H9 (cell line): ENCODE measurements at regions not wholly inside any gene's neighbourhood (a gene's known extent, or its start where the extent isn't known, plus 50 kb on each side); places are given as distances from the start of the nearest gene placed in this dataset.

Experiments
- DNase-seq: peaks from one replicate; pipeline ENCODE4 v3.0.0-alpha.2; 2017
- H2AFZ ChIP-seq: one replicate; pipeline ENCODE4 v1.6.1; 2013; ENCODE audit warnings: mild to moderate bottlenecking, low read length, control low read depth, moderate library complexity
- H2AK5ac ChIP-seq: 2 replicates; pipeline ENCODE4 v1.6.1; 2013; ENCODE audit warnings: low read length, control low read depth, mixed read lengths; ENCODE audit not compliant: insufficient read length
- H2BK120ac ChIP-seq: one replicate; pipeline ENCODE4 v1.6.1; 2013; ENCODE audit warnings: low read depth, mild to moderate bottlenecking, low read length, control low read depth, inconsistent platforms; ENCODE audit not compliant: poor library complexity, severe bottlenecking
- H2BK12ac ChIP-seq: 2 replicates; pipeline ENCODE4 v1.6.1; 2013; ENCODE audit warnings: low read length, control low read depth, mixed read lengths, low read depth; ENCODE audit not compliant: insufficient read length
- H2BK15ac ChIP-seq: 2 replicates; pipeline ENCODE4 v1.6.1; 2013; ENCODE audit warnings: low read depth, low read length, control low read depth
- H2BK20ac ChIP-seq: one replicate; pipeline ENCODE4 v1.6.1; 2013; ENCODE audit warnings: low read depth, mild to moderate bottlenecking, low read length, control low read depth, inconsistent platforms; ENCODE audit not compliant: poor library complexity, severe bottlenecking
- H2BK5ac ChIP-seq: 2 replicates; pipeline ENCODE4 v1.6.1; 2013; ENCODE audit warnings: low read length, control low read depth, mixed read lengths; ENCODE audit not compliant: insufficient read length
- H3K14ac ChIP-seq: 2 replicates; pipeline ENCODE4 v1.6.1; 2013; ENCODE audit warnings: low read length, control low read depth; ENCODE audit not compliant: insufficient read depth
- H3K18ac ChIP-seq: 2 replicates; pipeline ENCODE4 v1.6.1; 2013; ENCODE audit warnings: low read depth, mild to moderate bottlenecking, mixed read lengths, low read length, control low read depth; ENCODE audit not compliant: insufficient read length
- H3K23ac ChIP-seq: 2 replicates; pipeline ENCODE4 v1.6.1; 2013; ENCODE audit warnings: low read length, control low read depth, mixed read lengths, low read depth; ENCODE audit not compliant: insufficient read length
- H3K23me2 ChIP-seq: 2 replicates; pipeline ENCODE4 v1.6.1; 2013; ENCODE audit warnings: low read depth, mild to moderate bottlenecking, mixed read lengths, low read length, control low read depth; ENCODE audit not compliant: insufficient read length, poor library complexity, severe bottlenecking
- H3K27ac ChIP-seq: 2 replicates; pipeline ENCODE4 v1.5.1; 2013; ENCODE audit warnings: low read length, control low read depth, mixed read lengths, low read depth; ENCODE audit not compliant: insufficient read length
- H3K27me3 ChIP-seq: 2 replicates; pipeline ENCODE4 v1.6.1; 2013; ENCODE audit warnings: low read length, control low read depth, inconsistent platforms; ENCODE audit not compliant: insufficient read depth
- H3K4ac ChIP-seq: 2 replicates; pipeline ENCODE4 v1.6.1; 2013; ENCODE audit warnings: low read depth, mild to moderate bottlenecking, control low read depth, inconsistent platforms, low read length, moderate library complexity
- H3K4me1 ChIP-seq: 2 replicates; pipeline ENCODE4 v1.6.1; 2013; ENCODE audit warnings: low read length, control low read depth, inconsistent platforms; ENCODE audit not compliant: insufficient read depth
- H3K4me2 ChIP-seq: 2 replicates; pipeline ENCODE4 v1.6.1; 2013; ENCODE audit warnings: low read length, control low read depth, mixed read lengths; ENCODE audit not compliant: insufficient read length, insufficient read depth
- H3K56ac ChIP-seq: 2 replicates; pipeline ENCODE4 v1.6.1; 2013; ENCODE audit warnings: low read depth, mild to moderate bottlenecking, mixed read lengths, low read length, control low read depth; ENCODE audit not compliant: insufficient read length
- H3K79me1 ChIP-seq: 2 replicates; pipeline ENCODE4 v1.6.1; 2013; ENCODE audit warnings: low read depth, mild to moderate bottlenecking, moderate library complexity, low read length, control low read depth, inconsistent platforms; ENCODE audit not compliant: insufficient read depth, poor library complexity, severe bottlenecking
- H3K79me2 ChIP-seq: 2 replicates; pipeline ENCODE4 v1.6.1; 2013; ENCODE audit warnings: low read length, control low read depth, inconsistent platforms; ENCODE audit not compliant: insufficient read depth
- H3K9ac ChIP-seq: 2 replicates; pipeline ENCODE4 v1.6.1; 2013; ENCODE audit warnings: low read length, control low read depth, mixed read lengths; ENCODE audit not compliant: insufficient read length; ENCODE audit errors: extremely low read depth
- H3K9me3 ChIP-seq: one replicate; pipeline ENCODE4 v1.6.1; 2013; ENCODE audit warnings: low read depth, low read length, inconsistent platforms; ENCODE audit not compliant: control insufficient read depth
- H3T11ph ChIP-seq: one replicate; pipeline ENCODE4 v1.6.1; 2013; ENCODE audit warnings: mild to moderate bottlenecking, low read length, control low read depth, inconsistent platforms
- H4K20me1 ChIP-seq: one replicate; pipeline ENCODE4 v1.6.1; 2013; ENCODE audit not compliant: control insufficient read depth, insufficient read length, insufficient read depth
- H4K5ac ChIP-seq: 2 replicates; pipeline ENCODE4 v1.6.1; 2013; ENCODE audit warnings: low read depth, mild to moderate bottlenecking, mixed read lengths, low read length, control low read depth; ENCODE audit not compliant: insufficient read length
- H4K8ac ChIP-seq: replicated peaks from 2 replicates; pipeline ENCODE4 v1.6.1; 2013; ENCODE audit warnings: low read length, control low read depth, mixed read lengths, low read depth; ENCODE audit not compliant: insufficient read length
- H4K91ac ChIP-seq: 2 replicates; pipeline ENCODE4 v1.6.1; 2013; ENCODE audit warnings: low read depth, mild to moderate bottlenecking, moderate library complexity, mixed read lengths, low read length, control low read depth; ENCODE audit not compliant: insufficient read length
- H3K27ac Mint-ChIP-seq, 3 experiments: 2 replicates in 2 of 3; 3 replicates in 1 of 3; pipeline ENCODE4 v1.8.0; 2020 to 2021; ENCODE audit warnings: mixed read lengths in 3 of 3, mild to moderate bottlenecking in 1 of 3, moderate library complexity in 1 of 3
- H3K27me3 Mint-ChIP-seq: 2 replicates; pipeline ENCODE4 v1.8.0; 2021; ENCODE audit warnings: low read depth, mild to moderate bottlenecking, moderate library complexity, mixed read lengths
- H3K36me3 Mint-ChIP-seq, 3 experiments: 2 replicates in 2 of 3; 3 replicates in 1 of 3; pipeline ENCODE4 v1.8.0; 2020 to 2021; ENCODE audit warnings: low read depth in 3 of 3, mixed read lengths in 3 of 3; ENCODE audit not compliant: insufficient read depth in 1 of 3
- H3K4me1 Mint-ChIP-seq, 2 experiments: 2 replicates each; pipeline ENCODE4 v1.8.0; 2020; ENCODE audit warnings: mixed read lengths in 2 of 2
- H3K4me3 Mint-ChIP-seq, 2 experiments: 2 replicates in 1 of 2; 3 replicates in 1 of 2; pipeline ENCODE4 v1.8.0; 2020 to 2021; ENCODE audit warnings: mild to moderate bottlenecking in 2 of 2, mixed read lengths in 2 of 2, moderate library complexity in 1 of 2
- H3K9me3 Mint-ChIP-seq, 2 experiments: 2 replicates in 1 of 2; 3 replicates in 1 of 2; pipeline ENCODE4 v1.8.0; 2020; ENCODE audit warnings: mild to moderate bottlenecking in 2 of 2, mixed read lengths in 2 of 2, moderate library complexity in 1 of 2
- CTCF ChIP-seq: fragments of 200-600 bp; sonication (generic); conservative IDR thresholded peaks from 3 replicates; pipeline ENCODE4 v1.8.0; 2021; ENCODE audit warnings: antibody characterized with exemption, mild to moderate bottlenecking
- WGBS: extraction: QIAGEN DNeasy Blood & Tissue Kit; methylation state at CpG from one replicate; pipeline ENCODE4 v1.1.7; 2013; ENCODE audit warnings: missing lambda C conversion rate, low lambda C conversion rate, mixed read lengths; ENCODE audit not compliant: insufficient read length; ENCODE audit errors: extremely low coverage; 5-methylcytosine and 5-hydroxymethylcytosine counted together

GRCh38 chr4:53785996-53786395, 194.7 kb upstream of the LNX1 start:
- Histone ChIP-seq H3K14ac (no peak overlapping the region), H2BK120ac (no peak overlapping the region), H3K23me2 (no peaks in the 10 kb centered on the region), H3K27ac (no peak overlapping the region), H2BK5ac (no peak overlapping the region), H3K4me2 (no peak overlapping the region), H4K20me1 (no peaks in the 10 kb centered on the region), H3K79me1 (no peaks in the 10 kb centered on the region), H3K56ac (no peak overlapping the region), H2BK20ac (no peak overlapping the region), H2BK15ac (no peak overlapping the region), H3T11ph (no peak overlapping the region), H2AK5ac (no peak overlapping the region), H3K4me1 (no peaks in the 10 kb centered on the region), H3K18ac (no peak overlapping the region), H4K91ac (no peak overlapping the region), H3K4ac (no peak overlapping the region), H3K9ac (no peak overlapping the region), H3K79me2 (no peaks in the 10 kb centered on the region), H3K23ac (no peak overlapping the region), H4K8ac (no peak overlapping the region), H2AFZ (no peak overlapping the region), H3K27me3 (no peaks in the 10 kb centered on the region), H3K9me3 (no peaks in the 10 kb centered on the region), H2BK12ac (no peak overlapping the region), H4K5ac (no peak overlapping the region)
- no peak overlapping the region for H3K4me3 Mint-ChIP-seq
- no peak for TF ChIP-seq CTCF
- peaks cover 6% of the 10 kb centered on the region for H3K27me3 Mint-ChIP-seq
- H3K4me1 Mint-ChIP-seq, result peaks cover 3 to 4% of the 10 kb centered on the region in 2 experiments; a peak in 2 of 4 replicates
- no peaks in the 10 kb centered on the region for H3K36me3 Mint-ChIP-seq
- no peaks in the 10 kb centered on the region; a peak in 1 of 5 replicates for H3K9me3 Mint-ChIP-seq
- no CpG with 5 or more reads among the region's 6 CpGs for WGBS
- DNase-seq, result no peak
- H3K27ac Mint-ChIP-seq, result no peak overlapping the region
